SW 1271 (cell line): ENCODE measurements at regions not wholly inside any gene's neighbourhood (a gene's known extent, or its start where the extent isn't known, plus 50 kb on each side); places are given as distances from the start of the nearest gene placed in this dataset.
"Not testable (repeated sequence)": the region's sequence is repeated elsewhere in the genome, so short reads cannot be mapped to it uniquely, and the experiment has no call there.

ENCODE experiments used
- DNase-seq, 2 experiments: peaks; one replicate each; lab custom pipeline; 2025; lab: John Stamatoyannopoulos, UW

DNA sequence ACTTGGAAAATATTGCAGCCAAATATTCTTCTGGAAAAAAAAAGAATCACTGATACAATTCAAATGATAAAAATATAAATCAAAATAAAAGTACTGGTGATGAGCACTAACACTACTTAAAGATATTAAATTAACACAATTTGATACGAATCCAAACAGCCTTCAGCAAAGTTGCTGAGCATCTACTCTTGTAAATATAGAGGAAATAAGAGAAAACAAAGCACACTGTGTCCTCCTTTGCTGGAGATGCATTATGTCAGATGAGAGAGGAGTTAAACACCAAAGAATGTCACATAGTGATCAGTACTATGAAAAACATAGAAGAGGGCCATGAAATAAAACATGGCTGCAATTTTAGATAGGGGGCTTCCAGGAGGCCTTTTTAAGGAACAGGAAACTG, 177.4 kb upstream of the RNPC3 start:
- no peak for DNase-seq

DNA sequence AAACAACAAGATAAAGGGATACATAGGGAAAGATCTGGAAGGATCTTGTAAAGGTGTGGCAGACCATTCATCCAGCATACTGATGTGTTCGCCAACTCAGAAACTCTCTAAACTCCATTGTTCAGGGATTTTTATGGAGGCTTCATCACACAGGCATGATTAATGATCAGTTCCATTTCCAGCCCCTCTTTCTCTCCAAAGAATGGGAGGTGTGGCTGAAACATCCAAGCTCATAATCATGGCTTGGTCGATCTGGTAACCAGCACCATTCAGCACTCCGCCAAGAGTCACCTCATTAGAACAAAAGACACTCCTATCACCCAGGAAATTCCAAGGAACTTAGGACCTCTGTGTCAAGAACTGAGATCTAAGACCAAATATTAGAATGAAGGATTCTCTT, 180.6 kb upstream of the RNPC3 start:
- no peak for DNase-seq

DNA sequence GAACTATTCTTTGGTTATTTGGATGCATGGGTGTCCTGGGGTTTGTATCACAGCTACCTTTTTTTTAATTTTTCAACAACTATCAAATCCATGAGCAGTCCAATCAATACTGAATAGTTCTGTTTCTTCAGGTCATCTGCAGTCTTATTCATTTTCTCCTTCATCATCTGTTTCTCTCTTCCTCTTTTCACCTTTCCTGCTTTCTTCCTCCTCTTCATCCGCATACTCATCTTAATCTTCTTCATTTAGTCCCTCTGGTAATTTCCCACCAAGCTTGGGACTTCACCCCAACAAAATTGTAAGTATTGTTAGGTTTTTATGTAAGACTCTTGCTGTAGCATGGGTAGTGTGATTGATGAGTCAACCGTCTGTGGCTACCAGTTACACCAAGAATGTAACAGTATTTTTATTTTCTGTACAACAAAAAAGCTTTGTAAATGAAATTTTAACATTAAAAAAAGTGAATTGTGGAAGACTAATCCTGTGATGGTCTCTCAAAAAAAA, 184.1 kb upstream of the RNPC3 start:
- no peak for DNase-seq

DNA sequence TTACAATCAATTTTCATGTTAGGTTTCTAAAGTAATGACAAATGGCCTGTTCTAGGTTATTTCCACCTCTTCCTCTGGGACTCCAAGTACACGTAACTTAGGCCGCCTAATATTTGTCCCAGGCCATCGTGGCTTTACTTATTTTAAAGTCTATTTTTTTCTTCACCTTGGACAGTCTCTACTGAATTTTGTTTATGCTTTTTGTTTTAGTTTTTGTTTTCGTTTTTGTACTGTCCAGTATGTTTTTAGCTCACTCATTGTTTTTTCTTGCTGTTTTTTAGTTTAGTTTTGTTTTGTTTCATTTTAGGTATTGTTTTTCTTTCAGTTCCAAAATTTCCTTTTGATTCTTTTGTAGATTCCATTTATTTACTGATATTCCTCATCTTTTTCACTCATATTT, 187.7 kb upstream of the RNPC3 start:
- no peak for DNase-seq

DNA sequence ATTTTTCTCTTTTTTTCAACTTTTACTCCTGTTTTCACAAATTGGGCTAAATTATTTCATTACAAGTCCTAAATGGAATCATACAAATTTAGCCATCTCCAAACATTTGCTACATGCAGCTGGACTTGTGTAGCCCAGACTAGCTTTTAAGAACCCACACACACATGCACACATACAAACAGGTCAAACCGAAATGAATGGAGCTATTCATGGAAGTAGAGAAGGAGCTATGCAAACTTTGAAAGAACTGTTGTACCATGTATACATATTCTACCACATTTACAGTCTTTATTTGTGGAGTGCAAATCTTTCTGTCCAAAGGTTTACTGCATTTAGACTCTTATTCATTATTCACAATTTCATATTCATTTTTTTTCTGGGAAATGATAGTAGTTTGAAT, 189.1 kb upstream of the RNPC3 start:
- no peak for DNase-seq

DNA sequence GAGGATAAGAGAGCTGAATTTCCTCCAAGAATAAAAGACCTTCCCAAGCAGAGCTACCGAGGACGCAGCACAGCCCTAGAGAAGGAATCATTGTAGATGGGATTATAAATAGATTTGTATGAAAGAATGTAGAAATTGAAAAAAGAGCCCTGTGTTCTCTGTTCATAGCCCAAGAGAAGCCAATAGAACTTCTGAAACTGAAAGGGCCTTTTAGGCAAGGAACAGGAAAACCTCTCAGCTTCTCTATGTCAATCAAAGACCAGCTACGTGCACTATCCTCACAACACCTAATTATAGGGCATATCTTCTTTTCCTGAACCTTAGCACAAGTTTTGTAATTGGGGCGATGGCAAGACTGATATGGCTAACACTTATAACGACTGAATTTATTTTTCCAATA, 192.4 kb upstream of the RNPC3 start:
- DNase-seq = no peak

DNA sequence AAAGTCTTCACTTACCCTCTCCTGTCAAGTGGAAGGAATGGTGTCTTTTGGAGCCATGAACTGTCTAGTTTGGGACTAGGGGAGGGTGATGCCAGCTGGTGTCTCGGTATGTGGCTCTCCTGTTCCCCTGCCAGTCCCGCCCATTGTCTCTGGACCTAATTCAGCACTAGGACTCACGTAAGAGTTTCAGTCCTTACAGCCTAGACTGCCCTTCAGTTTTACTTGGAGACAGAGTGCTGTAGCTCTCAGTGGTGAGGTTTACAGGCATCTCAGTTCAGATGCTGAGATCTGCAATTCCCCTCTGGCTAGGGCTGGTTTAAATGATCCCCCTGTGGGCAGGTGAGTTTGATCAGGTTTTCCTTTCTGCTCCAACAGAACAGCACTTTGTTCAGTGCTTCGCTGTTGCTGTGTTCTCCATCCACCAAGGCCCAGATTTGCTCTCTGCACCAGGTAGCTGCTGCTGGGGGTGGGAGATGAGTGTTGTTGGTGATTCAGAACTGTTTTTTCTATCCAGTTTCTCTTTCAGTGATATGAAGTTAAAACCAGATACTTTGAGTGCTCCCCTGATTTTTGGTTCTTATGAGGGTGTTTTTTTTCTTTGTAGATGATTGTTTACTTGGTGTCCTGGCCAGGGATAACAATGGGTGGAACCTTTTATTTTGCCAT, 198.3 kb upstream of the RNPC3 start:
- DNase-seq = no peak

DNA sequence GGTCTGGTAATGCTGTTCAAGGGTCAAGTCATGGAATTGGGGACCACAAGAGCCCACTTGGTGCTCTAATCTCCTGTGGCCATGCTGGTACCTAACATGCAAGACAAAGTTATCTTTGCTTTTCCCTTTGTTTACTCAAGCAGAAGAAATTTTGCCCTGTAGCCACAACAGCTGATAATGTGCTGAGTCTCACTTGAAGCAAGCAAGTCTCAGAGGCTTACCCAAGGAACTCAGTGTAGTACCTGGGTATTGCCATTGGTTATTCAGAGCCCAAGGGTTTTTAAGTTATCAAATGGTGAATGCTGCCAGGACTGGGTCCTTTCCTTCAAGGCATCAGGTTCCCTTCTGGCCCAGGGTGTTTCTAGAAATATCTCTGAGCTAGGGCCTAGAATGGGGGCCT, 198.9 kb upstream of the RNPC3 start:
- DNase-seq = no peak

DNA sequence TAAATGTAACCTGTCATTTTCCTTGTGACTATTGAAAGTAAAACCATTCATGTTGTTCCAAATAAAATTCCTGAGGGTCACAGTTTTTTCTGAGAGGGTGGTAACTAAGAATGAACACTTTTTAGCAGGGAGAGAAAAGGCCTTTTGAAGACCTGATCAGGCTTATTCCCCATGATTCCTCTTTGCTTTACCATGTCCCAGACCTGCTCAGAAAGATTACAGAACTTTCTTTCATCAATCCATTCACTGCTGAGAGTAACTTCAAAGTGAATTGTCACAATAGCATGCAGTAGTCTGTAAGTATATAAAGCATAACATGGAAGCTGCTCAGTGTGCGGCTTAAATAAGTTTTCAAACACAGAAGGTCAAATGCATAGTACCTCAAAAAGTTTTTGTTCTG, 201.5 kb upstream of the COL11A1 start:
- no peak for DNase-seq

DNA sequence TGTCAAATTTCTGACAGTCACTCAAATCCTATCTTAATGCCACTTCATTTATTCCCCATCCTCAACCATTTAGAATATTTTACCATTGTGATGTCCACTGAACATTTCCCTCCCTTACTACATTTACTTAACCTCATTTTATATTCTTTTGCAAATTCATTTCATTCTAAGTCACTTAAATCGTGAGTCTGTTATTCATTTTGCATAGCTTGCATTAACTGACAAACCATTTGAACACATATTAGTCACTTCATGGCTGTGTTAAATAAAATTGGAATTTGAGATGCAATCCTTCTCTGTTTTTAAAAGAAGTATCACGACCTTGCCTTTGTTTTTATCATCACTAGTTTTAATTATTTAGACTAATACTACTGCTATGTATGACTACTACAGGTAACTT, 199.4 kb upstream of the COL11A1 start:
- DNase-seq = no peak

DNA sequence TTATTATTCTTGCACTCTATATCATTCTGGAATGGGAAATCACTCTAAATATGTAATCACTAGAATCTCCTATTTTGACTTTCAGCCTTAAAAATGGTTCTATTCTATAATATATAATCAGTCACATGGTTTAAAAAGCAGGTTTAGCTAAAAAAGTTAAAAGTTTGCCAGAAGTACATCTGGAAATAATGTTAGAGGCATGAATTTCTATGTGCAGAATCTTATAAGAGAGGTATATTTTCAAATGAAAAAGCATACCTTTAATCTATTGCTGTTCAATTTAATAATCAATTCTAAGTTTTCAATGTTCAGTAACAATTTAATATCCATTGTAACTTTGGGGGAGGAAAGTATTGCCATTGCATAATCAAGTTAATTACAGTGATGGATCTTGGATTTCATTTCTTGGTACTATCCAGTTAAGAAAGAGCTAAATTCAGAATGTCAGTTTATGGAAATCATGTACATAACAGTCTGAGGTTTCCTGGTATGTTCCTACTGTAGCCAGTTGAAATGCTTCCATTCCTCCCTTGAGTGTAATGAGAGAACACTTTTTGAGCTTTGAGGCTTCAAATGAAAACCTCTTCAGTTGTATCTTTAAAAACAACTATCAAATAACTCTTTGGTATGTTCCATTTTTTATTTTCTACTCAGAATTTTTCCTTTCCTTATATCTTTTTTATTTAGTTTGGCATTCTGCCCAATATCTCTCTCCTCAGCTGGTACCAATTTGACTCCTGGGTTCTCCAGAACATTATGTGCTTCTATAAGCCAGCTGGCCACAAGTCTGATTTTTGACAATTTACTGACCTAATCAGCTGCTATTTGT, 175.7 kb upstream of the COL11A1 start:
- no peak for DNase-seq

DNA sequence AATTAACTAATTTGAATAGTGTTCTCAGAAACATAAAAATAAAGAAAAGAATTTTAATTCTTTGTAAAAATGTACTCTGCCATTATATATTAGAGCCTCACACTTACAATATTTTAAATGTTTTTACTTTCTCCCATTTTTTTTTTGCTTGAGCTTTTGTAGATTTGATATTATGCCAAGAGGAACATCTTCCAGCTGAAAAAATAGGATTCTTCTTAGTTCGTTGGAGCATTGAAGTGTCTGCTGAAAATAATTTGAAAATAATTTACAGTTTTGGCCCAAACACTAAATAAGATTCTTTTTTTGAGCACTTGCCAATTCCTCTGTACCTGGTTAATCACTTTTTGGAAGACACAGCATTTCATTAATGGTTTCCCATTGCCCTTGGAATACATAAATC, 175.0 kb upstream of the COL11A1 start:
- DNase-seq = no peak

DNA sequence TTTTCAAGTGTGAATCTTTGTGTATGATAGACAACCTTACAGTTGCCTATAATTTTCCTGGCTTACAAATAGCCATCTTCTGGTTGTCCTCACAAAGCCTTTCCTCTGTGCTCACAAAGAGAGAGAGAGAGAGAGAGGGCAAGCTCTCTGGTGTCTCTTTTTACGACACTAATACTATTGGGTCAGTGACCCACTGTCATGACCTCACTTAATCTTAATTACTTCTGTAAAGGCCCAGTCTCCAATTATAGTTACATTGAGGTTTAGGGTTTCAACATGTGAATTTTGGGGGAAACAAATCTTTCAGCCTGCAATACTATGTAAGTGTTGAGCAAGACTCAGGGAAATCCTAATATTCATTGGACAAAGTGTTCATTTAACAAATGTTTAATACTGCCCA, 167.4 kb upstream of the COL11A1 start:
- no peak for DNase-seq

DNA sequence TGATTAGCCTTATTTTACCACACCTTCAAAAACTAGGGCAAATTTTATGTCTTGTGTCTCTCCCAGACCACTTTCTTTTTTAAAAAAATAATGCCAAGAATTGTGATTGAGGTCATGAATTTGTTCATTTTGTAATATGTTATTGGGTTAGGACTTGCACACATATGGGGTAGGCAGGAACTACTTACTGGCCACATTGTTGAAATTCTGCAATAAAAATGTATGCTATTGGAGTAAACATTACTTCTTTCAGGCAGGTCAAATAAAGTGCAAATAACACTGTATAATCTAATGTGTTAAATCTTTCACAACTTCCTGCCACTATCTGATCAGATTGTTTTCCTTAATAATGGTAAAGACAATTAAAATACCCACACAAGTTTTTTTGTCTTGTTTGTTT, 166.6 kb upstream of the COL11A1 start:
- no peak for DNase-seq

DNA sequence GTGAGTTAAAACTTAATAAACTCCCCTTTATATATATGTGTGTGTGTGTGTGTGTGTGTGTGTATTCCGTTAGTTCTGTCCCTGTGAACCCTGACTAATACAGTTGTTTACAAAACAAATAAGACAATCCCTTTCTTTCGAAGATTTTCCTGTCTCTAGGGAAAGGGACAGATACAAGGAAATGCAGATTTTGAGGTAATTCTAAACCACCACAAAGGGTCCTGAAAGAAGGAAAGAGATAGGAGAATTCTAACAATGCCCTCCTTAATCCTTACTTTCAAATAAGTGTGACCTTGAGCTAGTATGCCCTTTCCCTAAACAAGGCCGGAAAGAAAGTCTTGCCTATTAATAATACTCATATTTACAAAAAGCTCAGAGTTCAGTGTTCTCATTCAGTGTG, 164.8 kb upstream of the COL11A1 start:
- no peak for DNase-seq

DNA sequence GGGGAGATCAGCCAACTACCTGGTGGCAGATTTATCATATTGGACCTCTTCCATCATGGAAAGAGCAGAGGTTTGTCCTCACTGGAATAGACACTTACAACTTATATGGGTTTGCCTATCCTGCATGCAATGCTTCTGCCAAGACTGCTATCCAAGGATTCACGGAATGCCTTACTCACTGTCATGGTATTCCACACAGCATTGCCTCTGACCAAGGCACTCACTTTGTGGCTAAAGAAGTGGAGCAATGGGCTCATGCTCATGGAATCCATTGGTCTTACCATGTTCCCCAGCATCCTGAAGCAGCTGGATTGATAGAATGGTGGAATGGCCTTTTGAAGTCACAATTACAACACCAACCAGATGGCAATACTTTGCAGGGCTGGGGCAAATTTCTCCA, 163.1 kb upstream of the COL11A1 start:
- DNase-seq = not testable (repeated sequence)

DNA sequence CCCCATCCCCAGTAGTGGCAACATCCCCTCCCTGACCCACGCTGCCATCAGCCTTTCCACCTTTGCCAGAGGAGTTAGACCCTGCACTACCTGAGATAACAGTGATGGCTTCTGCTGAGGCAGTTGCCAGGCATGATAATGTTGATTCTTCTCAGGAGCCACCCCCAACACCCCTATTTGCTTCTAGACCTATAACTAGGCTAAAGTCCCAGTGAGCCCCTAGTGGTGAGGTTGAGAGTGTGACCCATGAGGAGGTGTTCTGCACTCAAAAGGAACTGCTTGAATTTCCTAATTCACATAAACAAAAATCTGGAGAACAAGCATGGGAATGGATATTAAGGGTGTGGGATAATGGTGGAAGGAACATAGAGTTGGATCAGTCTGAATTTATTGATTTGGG, 159.6 kb upstream of the COL11A1 start:
- no peak for DNase-seq

DNA sequence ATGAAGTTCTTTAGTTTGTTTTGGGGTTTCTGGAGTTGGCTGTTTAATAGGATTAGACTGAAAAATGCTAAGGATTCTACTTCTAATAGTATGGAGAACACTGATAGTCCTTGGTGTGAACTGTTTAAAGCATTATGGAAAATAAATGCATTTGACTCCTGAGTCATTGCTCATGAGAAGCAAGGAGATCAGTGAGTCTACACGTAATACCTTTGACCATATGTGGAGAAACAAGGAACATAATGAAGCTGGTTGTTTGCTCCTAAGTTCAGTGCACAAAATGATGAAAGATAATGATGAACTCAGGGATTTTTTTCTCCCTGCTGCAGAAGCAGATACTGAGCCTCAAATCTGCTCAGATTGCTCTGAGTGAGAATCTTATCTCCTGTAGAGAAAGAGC, 158.9 kb upstream of the COL11A1 start:
- DNase-seq = no peak

DNA sequence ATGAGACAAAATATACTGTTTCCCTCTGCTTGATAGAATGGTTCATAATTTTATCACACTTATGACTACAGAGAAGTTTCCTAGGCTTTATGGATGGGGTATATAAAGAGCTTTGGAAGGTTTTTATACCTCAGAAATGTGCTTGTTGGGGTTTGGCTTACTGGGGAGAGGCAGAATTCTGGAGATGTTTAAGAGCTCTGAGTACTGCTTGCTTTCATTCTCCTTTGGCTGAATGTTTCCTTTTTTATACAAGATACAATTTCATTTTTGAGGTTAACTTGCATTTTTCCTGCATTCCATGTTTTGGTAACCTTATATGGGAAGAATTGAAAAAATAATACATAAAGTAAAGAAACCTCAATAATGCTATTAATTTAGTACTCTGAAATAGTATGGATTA, 157.7 kb upstream of the COL11A1 start:
- DNase-seq = no peak

DNA sequence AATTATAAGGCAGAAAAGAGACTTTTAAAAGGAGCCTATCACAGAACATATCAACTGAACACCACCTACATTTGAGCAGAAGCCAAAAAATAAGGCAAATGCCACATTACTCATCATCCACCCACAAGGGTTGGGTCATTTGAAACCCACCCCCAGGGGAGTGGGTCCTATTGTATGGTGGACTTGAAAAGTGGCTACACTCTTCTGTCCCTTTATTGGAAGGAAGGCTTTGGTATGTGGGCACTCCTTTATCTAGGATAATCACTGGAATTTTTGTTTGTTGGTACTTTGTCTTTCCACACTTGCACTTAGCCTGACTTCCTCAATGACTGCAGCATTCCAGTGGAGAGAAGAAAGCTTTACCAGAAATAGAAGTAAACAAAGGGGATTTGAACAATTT, 157.2 kb upstream of the COL11A1 start:
- DNase-seq = no peak

DNA sequence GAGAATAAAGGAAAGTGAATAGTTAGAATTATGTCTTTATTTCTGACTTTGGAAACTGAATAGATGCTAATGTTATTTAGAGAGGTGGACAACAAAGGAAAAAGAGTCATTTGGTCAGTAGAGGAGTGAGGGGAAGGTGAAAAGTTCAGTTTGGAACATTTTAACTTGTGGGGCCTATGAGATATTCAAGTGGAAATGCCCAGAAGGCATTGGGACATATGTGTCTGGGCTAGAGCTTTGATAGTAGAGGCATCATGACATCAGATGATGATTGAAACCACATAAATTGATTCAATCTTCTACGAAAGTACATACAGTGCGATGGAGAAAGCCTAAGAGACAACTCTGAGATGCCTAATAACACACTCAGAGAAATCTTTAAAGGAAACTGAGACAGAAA, 151.7 kb upstream of the COL11A1 start:
- no peak for DNase-seq

DNA sequence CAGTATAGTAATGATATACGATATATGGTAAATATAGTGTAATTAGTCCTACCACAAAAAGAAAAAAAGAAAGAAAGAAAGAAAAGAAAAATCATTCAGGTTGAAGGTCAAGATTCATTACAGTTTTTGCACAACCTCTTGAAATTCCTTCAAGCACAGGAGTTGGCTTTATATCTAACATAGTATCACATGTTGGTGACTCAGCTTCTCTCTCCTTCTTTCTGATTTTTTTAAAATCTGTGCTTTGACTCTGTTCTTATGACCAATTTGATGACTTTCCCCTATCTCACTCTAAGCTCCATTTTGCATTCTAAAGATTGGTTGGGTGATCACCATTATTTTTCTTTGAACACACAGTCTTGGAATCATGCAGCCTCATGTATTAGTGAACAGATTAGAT, 148.2 kb upstream of the COL11A1 start:
- DNase-seq = no peak

DNA sequence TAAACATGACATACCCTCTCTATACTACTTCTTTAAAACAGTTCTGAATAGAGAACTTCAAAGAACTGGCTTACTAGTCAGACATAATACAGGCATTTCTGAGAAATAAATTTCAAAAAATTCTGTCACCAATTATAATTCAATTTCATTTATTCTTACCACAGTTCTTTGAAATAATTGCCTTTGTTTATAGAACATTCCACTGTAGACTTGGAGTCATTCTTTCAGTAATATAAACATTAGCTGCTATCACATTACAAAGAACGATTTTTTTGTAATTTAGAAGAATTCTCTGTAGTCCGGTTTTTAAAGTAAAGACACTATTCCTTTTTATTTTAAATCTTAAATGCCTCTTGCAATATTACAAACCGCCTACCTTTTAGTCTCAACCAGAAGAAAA, 146.4 kb upstream of the COL11A1 start:
- DNase-seq = no peak

DNA sequence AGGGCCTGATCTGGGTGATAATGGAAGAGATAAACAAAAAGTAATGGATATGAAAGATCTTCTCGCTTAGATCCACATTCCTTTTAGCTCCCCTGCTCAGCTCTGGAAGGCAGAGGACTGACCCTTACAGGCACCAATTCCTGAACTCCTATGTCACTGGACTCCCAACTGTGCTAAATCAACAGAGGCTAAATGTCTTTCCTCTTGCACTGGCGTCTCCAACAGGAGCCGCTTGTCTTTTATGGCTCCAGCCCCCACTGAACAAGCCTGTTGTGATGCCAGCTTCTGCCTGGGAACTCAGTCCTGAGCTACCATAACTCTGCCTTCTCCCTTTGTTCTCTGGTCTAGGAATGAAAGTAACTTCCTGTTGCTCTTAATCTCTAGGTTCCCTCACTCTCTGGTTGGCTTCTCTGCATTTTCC, 142.1 kb upstream of the COL11A1 start:
- DNase-seq = peak; percentile 13 to 49
